HepG2 (cell line): ENCODE measurements at regions not wholly inside any gene's neighbourhood (a gene's known extent, or its start where the extent isn't known, plus 50 kb on each side); places are given as distances from the start of the nearest gene placed in this dataset.

Experiments
- ATAC-seq: fragments of 200-7000 bp; cut with Tn5 transposase; 3 replicates; pipeline ENCODE4 v1.9.1; 2020; ENCODE audit warnings: mild to moderate bottlenecking, moderate library complexity
- BruUV-seq: library from RNA; stranded (reverse); fragments of 400-500 nt; replicated peaks from 2 replicates; lab custom pipeline; 2021; lab: Mats Ljungman, UMichigan
- CTCF ChIA-PET: fragments of 300-600 bp; formaldehyde crosslinking; extraction: SDS; loops from one replicate; lab custom pipeline; 2021; ENCODE audit warnings: low total read pairs, inconsistent platforms, low intra/inter-chr PET ratio; lab: Yijun Ruan, JAX
- POLR2A ChIA-PET: fragments of 350-600 bp; sonication (Branson Sonifier 250); formaldehyde crosslinking; loops from one replicate; lab custom pipeline; 2020; ENCODE audit warnings: antibody characterized with exemption, inconsistent platforms; lab: Yijun Ruan, JAX
- DNase-seq: peaks from one replicate; pipeline ENCODE4 v3.0.0-alpha.2; 2015; ENCODE audit warnings: low spot score
- FAIRE-seq: peaks from 3 replicates; lab custom pipeline; 2011; peaks lifted over from hg19 to GRCh38; lab: Jason Lieb, UNC
- H2AFZ ChIP-seq: one replicate; pipeline ENCODE4 v1.6.1; 2011; ENCODE audit warnings: low read length, inconsistent platforms
- H3K27ac ChIP-seq: fragments of 300-600 bp; 3 replicates; pipeline ENCODE4 v1.8.0; 2011; ENCODE audit warnings: mixed run types, mild to moderate bottlenecking, mixed read lengths, low read length, inconsistent platforms; ENCODE audit not compliant: insufficient read depth; ENCODE audit errors: extremely low read length
- H3K27me3 ChIP-seq, 2 experiments: fragments of 200-600 bp in 1 of 2; 2 replicates in 1 of 2; 3 replicates in 1 of 2; pipeline versions ENCODE4 v1.6.0 to v1.8.0; 2011; ENCODE audit warnings: low read length in 2 of 2, mild to moderate bottlenecking in 2 of 2, moderate library complexity in 2 of 2, inconsistent platforms in 1 of 2; ENCODE audit not compliant: insufficient read depth in 2 of 2, control insufficient read depth in 1 of 2
- H3K36me3 ChIP-seq, 2 experiments: fragments of 200-600 bp in 1 of 2; replicated peaks in 1 of 2; 2 replicates in 1 of 2; 3 replicates in 1 of 2; pipeline versions ENCODE4 v1.5.1 to v1.8.0; 2011; ENCODE audit warnings: low read length in 2 of 2, inconsistent platforms in 1 of 2; ENCODE audit not compliant: insufficient read depth in 2 of 2, control insufficient read depth in 1 of 2
- H3K4me1 ChIP-seq: 2 replicates; pipeline ENCODE4 v1.5.1; 2012; ENCODE audit warnings: low read length, inconsistent platforms; ENCODE audit not compliant: insufficient read depth
- H3K4me2 ChIP-seq: 2 replicates; pipeline ENCODE4 v1.6.0; 2011; ENCODE audit warnings: low read depth, low read length, inconsistent platforms
- H3K4me3 ChIP-seq, 3 experiments: fragments of 200-600 bp in 1 of 3; sonication (generic), shearing (Covaris generic) in 1 of 3; replicated peaks in 1 of 3; 2 replicates each; pipeline ENCODE4 v1.5.1; 2011 to 2016; ENCODE audit warnings: low read length in 3 of 3, inconsistent platforms in 2 of 3, low read depth in 2 of 3, mild to moderate bottlenecking in 2 of 3, control low read depth in 1 of 3, mixed read lengths in 1 of 3; ENCODE audit not compliant: insufficient read depth in 1 of 3
- H3K79me2 ChIP-seq: one replicate; pipeline ENCODE4 v1.6.1; 2011; ENCODE audit warnings: low read length, inconsistent platforms; ENCODE audit not compliant: insufficient read depth
- H3K9ac ChIP-seq: 2 replicates; pipeline ENCODE4 v1.6.0; 2011; ENCODE audit warnings: mild to moderate bottlenecking, low read depth, low read length, inconsistent platforms; ENCODE audit not compliant: insufficient read depth
- H3K9me3 ChIP-seq: 2 replicates; pipeline ENCODE4 v1.5.1; 2012; ENCODE audit warnings: mild to moderate bottlenecking, low read length
- H4K20me1 ChIP-seq: 2 replicates; pipeline ENCODE4 v1.6.0; 2011; ENCODE audit warnings: inconsistent platforms, mild to moderate bottlenecking, low read length, moderate library complexity; ENCODE audit not compliant: insufficient read depth
- KLF15 ChIP-seq: sonication (generic); formaldehyde crosslinking; IDR thresholded peaks from 2 replicates; pipeline ENCODE4 v1.8.1; 2023; ENCODE audit warnings: borderline replicate concordance, mild to moderate bottlenecking, inconsistent platforms, missing genetic modification reagents, mixed read lengths
- PHF20 ChIP-seq: sonication (generic); formaldehyde crosslinking; IDR thresholded peaks from 2 replicates; pipeline ENCODE4 v1.5.0; 2020; ENCODE audit warnings: mild to moderate bottlenecking, missing genetic modification reagents
- ZNF10 ChIP-seq: sonication (generic); formaldehyde crosslinking; IDR thresholded peaks from 2 replicates; pipeline ENCODE4 v1.4.0; 2020; ENCODE audit warnings: mild to moderate bottlenecking, low read depth, missing genetic modification reagents, borderline replicate concordance
- WGBS: methylation state at CpG from one replicate; pipeline ENCODE4 v1.1.6; 2017; ENCODE audit warnings: low lambda C conversion rate; 5-methylcytosine and 5-hydroxymethylcytosine counted together
- in situ Hi-C: cut with HindIII; loops from 2 replicates; pipeline ENCODE4 v1.10.0; 2017; ENCODE audit warnings: low pct_unique_long_range_greater_than_20kb; ENCODE audit not compliant: extremely low pct_ligation_motif_present
- intact Hi-C: fragments of 100-400 bp; cut with micrococcal nuclease; formaldehyde crosslinking; loops from one replicate; pipeline ENCODE4 v1.10.0; 2022; ENCODE audit not compliant: unreplicated experiment
- TF ChIP-seq, protein P1 (sequence below): sonication (generic); formaldehyde crosslinking; conservative IDR thresholded peaks from 2 replicates; pipeline ENCODE4 v1.8.1; 2023; ENCODE audit warnings: missing genetic modification reagents
- TF ChIP-seq, protein P2 (sequence below): sonication (generic); formaldehyde crosslinking; IDR thresholded peaks from 2 replicates; pipeline ENCODE4 v1.4.0; 2020; ENCODE audit warnings: missing genetic modification reagents, borderline replicate concordance

DNA sequence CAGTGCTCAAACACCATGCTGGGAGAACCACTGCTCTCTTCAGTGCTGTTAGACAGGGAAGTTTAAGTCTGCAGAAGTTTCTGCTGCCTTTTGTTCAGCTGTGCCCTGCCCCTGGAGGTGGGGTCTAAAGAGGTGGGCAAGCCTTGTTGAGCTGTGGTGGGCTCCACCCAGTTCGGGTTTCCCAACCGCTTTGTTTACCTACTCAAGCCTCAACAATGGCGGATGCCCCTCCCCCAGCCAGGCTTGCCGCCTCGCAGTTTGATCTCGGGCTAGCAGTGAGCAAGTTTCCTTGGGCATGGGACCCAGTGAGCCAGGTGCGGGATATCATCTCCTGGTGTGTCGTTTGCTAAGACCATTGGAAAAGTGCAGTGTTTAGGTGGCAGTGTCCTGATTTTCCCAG, 670.2 kb upstream of the ALCAM start:
- ChIA-PET POLR2A (no interaction called here), CTCF (no interaction called here)
- Histone ChIP-seq H3K36me3 (no peaks in the 10 kb centered on the region), H3K9me3 (no peaks in the 10 kb centered on the region), H3K4me1 (no peaks in the 10 kb centered on the region), H3K9ac (no peak overlapping the region), H3K79me2 (no peaks in the 10 kb centered on the region), H2AFZ (no peak overlapping the region), H3K27me3 (no peaks in the 10 kb centered on the region), H3K27ac (no peak overlapping the region), H4K20me1 (no peaks in the 10 kb centered on the region), H3K4me3 (no peak overlapping the region), H3K4me2 (no peak overlapping the region; the same call in 1 of the 2 replicates)
- intact Hi-C loops, result no loop called here
- no peak for FAIRE-seq
- in situ Hi-C loops, result no loop called here
- DNase-seq, result peak; percentile 19
- 0% methylated on average over 2 of the region's 8 CpGs for WGBS
- ATAC-seq, result peak; percentile 50
- no TSS peak for BruUV-seq
- no peak for TF ChIP-seq ZNF10 (CRISPR knock-in tag)
- TF ChIP-seq KLF15 (CRISPR knock-in tag), result no peak
- TF ChIP-seq, protein P1, sequence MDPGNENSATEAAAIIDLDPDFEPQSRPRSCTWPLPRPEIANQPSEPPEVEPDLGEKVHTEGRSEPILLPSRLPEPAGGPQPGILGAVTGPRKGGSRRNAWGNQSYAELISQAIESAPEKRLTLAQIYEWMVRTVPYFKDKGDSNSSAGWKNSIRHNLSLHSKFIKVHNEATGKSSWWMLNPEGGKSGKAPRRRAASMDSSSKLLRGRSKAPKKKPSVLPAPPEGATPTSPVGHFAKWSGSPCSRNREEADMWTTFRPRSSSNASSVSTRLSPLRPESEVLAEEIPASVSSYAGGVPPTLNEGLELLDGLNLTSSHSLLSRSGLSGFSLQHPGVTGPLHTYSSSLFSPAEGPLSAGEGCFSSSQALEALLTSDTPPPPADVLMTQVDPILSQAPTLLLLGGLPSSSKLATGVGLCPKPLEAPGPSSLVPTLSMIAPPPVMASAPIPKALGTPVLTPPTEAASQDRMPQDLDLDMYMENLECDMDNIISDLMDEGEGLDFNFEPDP (CRISPR knock-in tag), result no peak
- no peak for TF ChIP-seq PHF20 (CRISPR knock-in tag)

DNA sequence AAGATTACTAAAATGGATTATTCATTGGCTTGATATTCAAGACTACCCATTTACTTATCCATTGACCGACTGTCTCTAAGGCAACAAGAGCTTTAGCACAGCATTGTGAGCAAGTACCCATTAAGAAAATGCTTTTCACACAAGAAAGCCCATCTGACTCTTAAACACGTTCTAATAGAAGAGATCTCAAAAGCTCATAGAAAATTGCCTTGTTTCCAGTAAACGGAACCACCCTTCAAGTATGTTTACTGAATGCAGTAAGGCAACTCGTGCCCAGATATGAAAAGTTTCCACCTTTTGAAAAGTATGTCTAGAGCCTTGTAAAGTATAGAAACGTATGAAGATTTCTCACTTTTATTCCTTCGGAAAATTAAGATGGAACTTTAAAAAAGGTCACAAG, 655.3 kb upstream of the ALCAM start:
- no peaks in the 10 kb centered on the region for H3K27me3 ChIP-seq
- H3K4me1 ChIP-seq, result no peaks in the 10 kb centered on the region
- no peaks in the 10 kb centered on the region for H4K20me1 ChIP-seq
- FAIRE-seq (no peak), DNase-seq (no peak), ATAC-seq (no peak)
- H3K9ac ChIP-seq, result no peak overlapping the region
- H2AFZ ChIP-seq, result no peak overlapping the region
- no peaks in the 10 kb centered on the region for H3K36me3 ChIP-seq
- TF ChIP-seq, protein P2, sequence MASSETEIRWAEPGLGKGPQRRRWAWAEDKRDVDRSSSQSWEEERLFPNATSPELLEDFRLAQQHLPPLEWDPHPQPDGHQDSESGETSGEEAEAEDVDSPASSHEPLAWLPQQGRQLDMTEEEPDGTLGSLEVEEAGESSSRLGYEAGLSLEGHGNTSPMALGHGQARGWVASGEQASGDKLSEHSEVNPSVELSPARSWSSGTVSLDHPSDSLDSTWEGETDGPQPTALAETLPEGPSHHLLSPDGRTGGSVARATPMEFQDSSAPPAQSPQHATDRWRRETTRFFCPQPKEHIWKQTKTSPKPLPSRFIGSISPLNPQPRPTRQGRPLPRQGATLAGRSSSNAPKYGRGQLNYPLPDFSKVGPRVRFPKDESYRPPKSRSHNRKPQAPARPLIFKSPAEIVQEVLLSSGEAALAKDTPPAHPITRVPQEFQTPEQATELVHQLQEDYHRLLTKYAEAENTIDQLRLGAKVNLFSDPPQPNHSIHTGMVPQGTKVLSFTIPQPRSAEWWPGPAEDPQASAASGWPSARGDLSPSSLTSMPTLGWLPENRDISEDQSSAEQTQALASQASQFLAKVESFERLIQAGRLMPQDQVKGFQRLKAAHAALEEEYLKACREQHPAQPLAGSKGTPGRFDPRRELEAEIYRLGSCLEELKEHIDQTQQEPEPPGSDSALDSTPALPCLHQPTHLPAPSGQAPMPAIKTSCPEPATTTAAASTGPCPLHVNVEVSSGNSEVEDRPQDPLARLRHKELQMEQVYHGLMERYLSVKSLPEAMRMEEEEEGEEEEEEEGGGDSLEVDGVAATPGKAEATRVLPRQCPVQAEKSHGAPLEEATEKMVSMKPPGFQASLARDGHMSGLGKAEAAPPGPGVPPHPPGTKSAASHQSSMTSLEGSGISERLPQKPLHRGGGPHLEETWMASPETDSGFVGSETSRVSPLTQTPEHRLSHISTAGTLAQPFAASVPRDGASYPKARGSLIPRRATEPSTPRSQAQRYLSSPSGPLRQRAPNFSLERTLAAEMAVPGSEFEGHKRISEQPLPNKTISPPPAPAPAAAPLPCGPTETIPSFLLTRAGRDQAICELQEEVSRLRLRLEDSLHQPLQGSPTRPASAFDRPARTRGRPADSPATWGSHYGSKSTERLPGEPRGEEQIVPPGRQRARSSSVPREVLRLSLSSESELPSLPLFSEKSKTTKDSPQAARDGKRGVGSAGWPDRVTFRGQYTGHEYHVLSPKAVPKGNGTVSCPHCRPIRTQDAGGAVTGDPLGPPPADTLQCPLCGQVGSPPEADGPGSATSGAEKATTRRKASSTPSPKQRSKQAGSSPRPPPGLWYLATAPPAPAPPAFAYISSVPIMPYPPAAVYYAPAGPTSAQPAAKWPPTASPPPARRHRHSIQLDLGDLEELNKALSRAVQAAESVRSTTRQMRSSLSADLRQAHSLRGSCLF (CRISPR knock-in tag), result no peak
- no peak overlapping the region for H3K27ac ChIP-seq
- H3K9me3 ChIP-seq, result no peaks in the 10 kb centered on the region
- POLR2A ChIA-PET, result no interaction called here
- 0% methylated on average over 6 of the region's 6 CpGs for WGBS
- CTCF ChIA-PET, result no interaction called here
- no peak overlapping the region for H3K4me3 ChIP-seq
- in situ Hi-C loops, result no loop called here
- H3K79me2 ChIP-seq, result no peaks in the 10 kb centered on the region
- intact Hi-C loops, result no loop called here
- no TSS peak for BruUV-seq
- H3K4me2 ChIP-seq, result no peak overlapping the region
